B cell (primary cell): ENCODE measurements at regions not wholly inside any gene's neighbourhood (a gene's known extent, or its start where the extent isn't known, plus 50 kb on each side); places are given as distances from the start of the nearest gene placed in this dataset.

ENCODE experiments used
- CTCF ChIP-seq: fragments of 200-600 bp; IDR thresholded peaks from one replicate; pipeline ENCODE4 v1.8.0; 2022; ENCODE audit warnings: antibody characterized with exemption, mild to moderate bottlenecking
- EZH2 ChIP-seq: IDR thresholded peaks from 2 replicates; pipeline ENCODE4 v1.6.1; 2012; ENCODE audit warnings: borderline replicate concordance, low read depth, mild to moderate bottlenecking, moderate library complexity, low read length; ENCODE audit not compliant: insufficient read depth, poor library complexity, severe bottlenecking

- no peak for TF ChIP-seq EZH2
- no peak for TF ChIP-seq CTCF
These were observed 208.9 kb upstream of the CFAP20DC start for GRCh38 chr3:59258550-59259260.
